ENCODE measurements at regions not wholly inside any gene's neighbourhood (a gene's known extent, or its start where the extent isn't known, plus 50 kb on each side); places are given as distances from the start of the nearest gene placed in this dataset.

GRCh38 chr4:101689220-101689619 is 101.3 kb upstream of the BANK1 start:
- H3K9me3 ChIP-seq (ENCODE audit: low read depth), result no peaks in the 10 kb centered on the region
- no peak overlapping the region for H3K4me3 ChIP-seq
- H3K27me3 ChIP-seq, result no peaks in the 10 kb centered on the region
- no peak for TF ChIP-seq CTCF (IDR thresholded peaks at IDR 0.05; ENCODE audit: low read depth, low read length)
- no peak for DNase-seq (ENCODE audit: low read depth in 1 of 2, low spot score in 1 of 2)
- no peaks in the 10 kb centered on the region for H3K36me3 ChIP-seq
- H3K27ac ChIP-seq, result no peak overlapping the region
- H3K4me1 ChIP-seq (ENCODE audit: low read depth), result no peaks in the 10 kb centered on the region

GRCh38 chr4:101685126-101685525 is 105.4 kb upstream of the BANK1 start:
- no peaks in the 10 kb centered on the region for H3K9me3 ChIP-seq (ENCODE audit: low read depth)
- no peak for TF ChIP-seq CTCF (IDR thresholded peaks at IDR 0.05; ENCODE audit: low read depth, low read length)
- DNase-seq (ENCODE audit: low read depth in 1 of 2, low spot score in 1 of 2), result no peak

DNA sequence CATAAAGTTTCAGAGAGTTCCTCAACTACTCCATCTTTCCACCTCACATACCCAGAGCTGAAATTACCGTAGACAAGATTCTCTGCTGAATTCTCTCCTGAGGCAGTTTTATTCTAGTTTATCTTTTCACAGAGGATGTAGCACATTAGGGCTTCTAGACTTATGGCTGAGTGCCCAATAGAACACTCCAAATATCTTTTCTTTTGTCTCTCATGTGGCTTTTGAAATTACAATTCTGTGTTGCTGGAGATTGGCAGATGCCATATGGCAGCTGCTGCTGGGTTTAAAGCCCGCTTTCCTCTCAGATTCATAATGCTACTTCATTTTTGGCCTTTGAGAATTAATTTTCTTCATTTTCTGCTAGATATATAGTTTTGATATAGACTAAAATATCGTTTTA is 107.6 kb upstream of the BANK1 start:
- H3K9me3 ChIP-seq (ENCODE audit: low read depth), result no peaks in the 10 kb centered on the region
- H3K4me3 ChIP-seq, result no peak overlapping the region
- H3K36me3 ChIP-seq, result no peaks in the 10 kb centered on the region
- H3K4me1 ChIP-seq (ENCODE audit: low read depth), result no peaks in the 10 kb centered on the region
- no peak for TF ChIP-seq CTCF (IDR thresholded peaks at IDR 0.05; ENCODE audit: low read depth, low read length)
- DNase-seq (ENCODE audit: low read depth in 1 of 2, low spot score in 1 of 2), result no peak
- no peak overlapping the region for H3K27ac ChIP-seq
- H3K27me3 ChIP-seq, result no peaks in the 10 kb centered on the region

More at GRCh38 chr4:101685126-101685525, 105.4 kb upstream of the BANK1 start:
- no peaks in the 10 kb centered on the region for H3K27me3 ChIP-seq
- no peak overlapping the region for H3K4me3 ChIP-seq
- no peaks in the 10 kb centered on the region for H3K36me3 ChIP-seq
- H3K4me1 ChIP-seq (ENCODE audit: low read depth), result no peaks in the 10 kb centered on the region
- no peak overlapping the region for H3K27ac ChIP-seq

DNA sequence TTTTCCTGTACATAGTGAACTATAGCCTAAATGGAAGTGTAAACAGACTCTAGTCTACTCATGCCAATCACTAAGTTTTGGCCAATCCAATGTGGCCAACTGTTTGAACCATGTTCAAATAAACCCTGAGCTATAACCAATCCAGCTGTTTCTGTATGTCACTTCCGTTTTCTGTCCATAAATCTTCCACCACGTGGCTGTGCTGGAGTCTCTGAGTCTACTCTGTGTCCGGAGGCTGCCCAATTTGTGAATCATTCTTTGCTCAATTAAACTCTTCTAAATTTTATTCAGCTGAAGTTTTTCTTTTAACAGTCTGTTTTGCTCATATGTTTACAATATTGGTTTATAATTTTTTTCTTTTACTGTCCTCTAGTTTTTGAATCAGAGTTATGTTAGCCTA is 112.3 kb upstream of the BANK1 start:
- no peaks in the 10 kb centered on the region for H3K36me3 ChIP-seq
- H3K4me3 ChIP-seq, result no peak overlapping the region
- no peak for TF ChIP-seq CTCF (IDR thresholded peaks at IDR 0.05; ENCODE audit: low read depth, low read length)
- no peaks in the 10 kb centered on the region for H3K4me1 ChIP-seq (ENCODE audit: low read depth)
- DNase-seq (ENCODE audit: low read depth in 1 of 2, low spot score in 1 of 2), result no peak
- H3K9me3 ChIP-seq (ENCODE audit: low read depth), result no peaks in the 10 kb centered on the region
- H3K27me3 ChIP-seq, result no peaks in the 10 kb centered on the region
- no peak overlapping the region for H3K27ac ChIP-seq

DNA sequence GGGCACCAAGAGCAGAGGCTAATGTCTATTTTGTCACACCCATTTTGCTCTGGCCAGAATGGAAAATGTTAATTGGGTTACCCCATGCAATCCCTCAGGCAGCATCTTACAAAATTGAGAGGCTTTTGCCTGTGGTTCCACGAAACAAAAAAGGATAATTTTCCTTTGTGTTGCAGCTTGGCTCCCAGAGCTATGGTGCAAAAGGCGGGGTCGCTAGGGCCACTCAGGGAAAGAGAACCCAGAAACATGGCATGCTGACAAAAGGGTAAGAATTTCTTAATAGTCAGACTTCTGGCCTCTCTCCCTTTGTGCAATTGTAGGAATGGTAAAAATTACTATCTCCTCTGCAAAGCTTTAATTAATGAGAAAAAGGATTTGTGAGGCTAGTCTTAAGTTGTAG is 119.6 kb upstream of the BANK1 start:
- no peak for DNase-seq (ENCODE audit: low read depth in 1 of 2, low spot score in 1 of 2)
- no peak overlapping the region for H3K27ac ChIP-seq
- H3K36me3 ChIP-seq, result no peaks in the 10 kb centered on the region
- no peak overlapping the region for H3K4me3 ChIP-seq
- H3K4me1 ChIP-seq (ENCODE audit: low read depth), result no peaks in the 10 kb centered on the region
- no peaks in the 10 kb centered on the region for H3K27me3 ChIP-seq
- H3K9me3 ChIP-seq (ENCODE audit: low read depth), result no peaks in the 10 kb centered on the region
- TF ChIP-seq CTCF (IDR thresholded peaks at IDR 0.05; ENCODE audit: low read depth, low read length), result no peak

DNA sequence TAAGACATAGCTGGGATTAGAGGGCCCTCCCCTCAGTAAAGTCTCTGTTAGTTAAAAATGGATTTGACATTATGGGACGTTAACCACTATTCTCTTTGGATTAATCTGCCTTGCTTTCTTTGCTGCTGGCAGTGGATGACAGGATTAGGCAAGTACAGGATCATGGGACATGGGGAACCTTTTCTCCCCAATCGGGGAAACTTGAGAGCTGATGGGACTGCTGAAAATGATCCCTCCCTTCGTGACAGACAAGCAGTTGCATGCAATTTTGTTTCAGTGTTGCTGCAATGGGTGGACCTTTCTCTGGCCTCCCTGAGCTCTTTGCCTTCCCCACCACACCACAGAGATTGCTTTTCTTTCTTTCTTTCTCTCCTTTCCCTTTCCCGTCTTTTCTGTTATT is 120.2 kb upstream of the BANK1 start:
- Histone ChIP-seq H3K27ac (no peak overlapping the region), H3K9me3 (ENCODE audit: low read depth) (no peaks in the 10 kb centered on the region), H3K4me3 (no peak overlapping the region), H3K27me3 (no peaks in the 10 kb centered on the region), H3K4me1 (ENCODE audit: low read depth) (no peaks in the 10 kb centered on the region), H3K36me3 (no peaks in the 10 kb centered on the region)
- no peak for TF ChIP-seq CTCF (IDR thresholded peaks at IDR 0.05; ENCODE audit: low read depth, low read length)
- no peak for DNase-seq (ENCODE audit: low read depth in 1 of 2, low spot score in 1 of 2)
